ENCODE measurements at regions not wholly inside any gene's neighbourhood (a gene's known extent, or its start where the extent isn't known, plus 50 kb on each side); places are given as distances from the start of the nearest gene placed in this dataset.
"Not testable (repeated sequence)": the region's sequence is repeated elsewhere in the genome, so short reads cannot be mapped to it uniquely, and the experiment has no call there.

DNA sequence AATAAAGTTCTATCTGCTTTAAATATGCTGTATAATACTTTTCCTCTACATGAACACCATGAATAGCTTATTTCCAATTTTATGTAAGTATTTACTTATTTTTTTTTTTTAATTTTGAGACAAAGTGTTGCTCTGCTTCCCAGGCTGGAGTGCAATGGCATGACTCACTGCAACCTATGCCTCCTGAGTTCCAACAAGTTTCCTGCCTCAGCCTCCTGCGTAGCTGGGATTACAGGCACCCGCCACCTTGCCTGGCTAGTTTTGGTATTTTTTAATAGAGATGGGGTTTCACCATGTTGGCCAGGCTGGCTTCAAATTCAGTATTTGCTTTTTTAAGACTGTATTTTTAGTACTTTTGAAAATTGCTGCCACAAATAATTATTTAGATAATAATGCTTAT, 1365.9 kb downstream of the GRIK2 start:
- no peak for DNase-seq (ENCODE audit: extremely low read depth in 1 of 11, low read depth in 9 of 11, low spot score in 4 of 11)

DNA sequence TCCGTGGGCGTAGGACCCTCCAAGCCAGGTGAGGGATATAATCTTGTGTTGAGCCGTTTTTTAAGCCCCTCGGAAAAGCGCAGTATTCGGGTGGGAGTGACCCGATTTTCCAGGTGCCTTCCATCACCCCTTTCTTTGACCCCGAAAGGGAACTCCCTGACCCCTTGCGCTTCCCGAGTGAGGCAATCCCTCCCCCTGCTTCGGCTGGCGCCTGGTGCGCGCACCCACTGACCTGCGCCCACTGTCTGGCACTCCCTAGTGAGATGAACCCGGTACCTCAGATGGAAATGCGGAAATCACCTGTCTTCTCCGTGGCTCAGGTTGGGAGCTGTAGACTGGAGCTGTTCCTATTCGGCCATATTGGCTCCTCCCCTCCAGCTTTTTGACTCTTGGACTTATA, 1365.0 kb downstream of the GRIK2 start:
- not testable (repeated sequence) for DNase-seq (ENCODE audit: extremely low read depth in 1 of 11, low read depth in 9 of 11, low spot score in 4 of 11)

DNA sequence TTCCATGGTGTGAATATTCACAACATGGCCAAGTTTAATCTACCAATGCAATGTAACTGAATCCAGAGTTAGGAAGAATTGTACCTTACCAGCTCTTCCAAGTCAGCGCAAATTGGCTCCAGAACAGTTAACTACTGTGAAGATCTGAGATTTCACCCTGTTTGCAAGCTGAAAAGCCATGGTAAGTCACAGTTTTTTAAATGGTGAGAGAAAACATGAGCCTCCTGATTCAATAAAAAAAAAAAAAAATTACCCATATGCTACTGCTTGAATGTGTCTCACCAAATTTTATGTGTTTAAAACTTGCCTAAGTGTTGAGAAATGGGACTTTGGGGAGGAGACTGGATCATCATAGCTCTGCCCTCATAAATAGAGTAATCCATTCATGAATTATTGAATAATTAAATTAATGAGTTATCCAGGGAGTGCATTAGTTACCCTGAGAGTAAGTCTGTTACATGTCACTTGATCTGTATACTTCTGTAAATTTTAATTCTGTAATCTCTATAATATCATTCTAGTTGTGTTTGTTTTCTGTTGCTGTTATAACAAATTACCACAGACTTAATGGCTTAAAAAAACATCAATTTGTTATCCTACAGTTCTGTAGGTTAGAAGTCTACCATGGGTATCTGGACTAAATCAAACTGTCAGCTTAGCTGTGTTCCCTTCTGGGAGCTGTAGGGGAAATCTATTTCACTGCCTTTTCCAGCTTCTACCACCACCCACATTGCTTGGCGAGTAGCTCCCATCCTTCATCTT, 1355.9 kb downstream of the GRIK2 start:
- peak in 3 of 11 donors; percentile 8 to 12 (median 8) for DNase-seq (ENCODE audit: extremely low read depth in 1 of 11, low read depth in 9 of 11, low spot score in 4 of 11)

DNA sequence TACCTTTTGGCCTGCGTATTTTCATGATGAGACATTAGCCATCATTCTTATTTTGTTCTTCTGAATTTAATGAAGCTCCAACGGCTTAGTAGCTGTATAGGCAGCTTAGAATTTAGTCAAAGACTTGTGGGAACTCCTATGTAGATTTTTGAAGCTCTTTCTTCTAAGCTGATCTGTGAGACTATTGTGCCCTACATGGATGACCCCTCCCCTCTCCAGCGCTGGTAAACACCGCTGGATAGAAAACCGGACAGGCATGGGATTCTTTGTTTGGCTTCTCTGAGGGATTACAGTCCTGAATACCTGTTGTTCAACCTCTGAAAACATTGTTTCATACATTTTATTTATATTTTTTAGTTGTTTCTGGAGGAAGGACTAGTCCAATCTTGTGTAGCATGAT, 1353.4 kb downstream of the GRIK2 start:
- no peak for DNase-seq (ENCODE audit: extremely low read depth in 1 of 11, low read depth in 9 of 11, low spot score in 4 of 11)

DNA sequence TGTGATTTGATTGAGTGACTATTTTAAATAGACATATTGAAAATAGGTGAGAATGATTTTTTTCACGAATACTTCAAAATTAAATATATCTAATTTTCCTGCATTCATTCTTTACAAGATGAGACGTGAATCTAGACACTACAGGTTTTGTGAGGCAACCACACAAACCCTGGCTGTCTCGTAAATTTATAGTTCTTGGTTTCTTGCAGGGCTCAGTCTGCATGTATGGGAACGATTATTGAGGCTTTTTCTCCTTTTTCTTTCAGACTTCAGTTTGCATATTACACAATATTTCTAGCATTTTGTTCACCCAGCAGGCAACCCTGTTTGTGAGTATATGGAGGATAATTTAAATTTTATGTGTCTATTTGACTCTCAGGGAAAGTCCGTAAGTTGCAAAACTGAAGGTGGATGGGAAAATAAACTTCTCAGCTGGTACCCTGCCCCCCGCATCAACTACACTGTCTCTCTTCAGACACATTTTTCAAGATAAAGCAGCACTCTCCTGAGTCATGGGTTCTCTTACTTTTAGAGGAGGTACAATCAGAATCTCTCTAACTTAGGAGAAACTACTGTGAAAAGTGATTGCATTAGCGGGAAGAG, 1349.3 kb downstream of the GRIK2 start:
- DNase-seq (ENCODE audit: extremely low read depth in 1 of 11, low read depth in 9 of 11, low spot score in 4 of 11) = no peak

DNA sequence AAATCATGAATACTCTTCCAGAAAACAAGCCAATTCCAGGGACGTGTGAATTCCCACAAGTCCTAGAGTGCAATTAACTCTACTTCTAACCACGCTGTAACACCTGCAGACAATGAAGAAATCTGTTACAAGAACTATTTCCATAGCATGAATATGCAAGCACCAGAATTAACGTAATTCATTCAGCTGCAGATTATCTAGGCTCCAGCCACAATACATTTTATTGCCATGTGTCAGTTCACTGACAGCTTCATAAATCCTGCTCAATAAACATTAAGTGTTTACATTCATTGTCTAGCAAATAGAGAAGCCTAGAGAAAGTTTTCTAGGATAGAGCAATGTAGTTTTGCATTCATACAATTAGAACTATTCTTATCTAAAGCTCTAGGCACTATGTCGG, 1348.5 kb downstream of the GRIK2 start:
- peak in 4 of 11 donors; percentile 9 to 35 (median 16) for DNase-seq (ENCODE audit: extremely low read depth in 1 of 11, low read depth in 9 of 11, low spot score in 4 of 11)

DNA sequence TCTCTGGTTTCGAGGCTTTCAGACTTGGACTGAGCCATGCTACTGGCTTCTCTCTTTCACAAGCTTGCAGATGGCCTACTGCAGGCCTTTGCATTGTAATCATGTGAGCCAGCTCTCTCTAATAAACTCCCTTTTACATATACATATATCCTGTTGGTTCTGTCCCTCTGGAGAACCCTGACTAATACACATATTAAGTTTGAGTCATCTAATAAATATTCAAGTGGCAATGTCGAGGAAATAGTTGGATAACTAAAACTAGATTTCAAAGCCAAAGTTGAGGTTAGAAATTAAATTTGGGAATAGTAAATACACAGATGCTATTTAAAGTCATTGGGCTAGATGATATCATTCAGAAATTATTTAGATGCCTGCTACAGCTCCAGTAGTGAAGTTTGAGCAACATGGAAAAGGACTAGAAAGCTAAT, 1343.4 kb downstream of the GRIK2 start:
- DNase-seq (ENCODE audit: extremely low read depth in 1 of 11, low read depth in 9 of 11, low spot score in 4 of 11) = no peak

DNA sequence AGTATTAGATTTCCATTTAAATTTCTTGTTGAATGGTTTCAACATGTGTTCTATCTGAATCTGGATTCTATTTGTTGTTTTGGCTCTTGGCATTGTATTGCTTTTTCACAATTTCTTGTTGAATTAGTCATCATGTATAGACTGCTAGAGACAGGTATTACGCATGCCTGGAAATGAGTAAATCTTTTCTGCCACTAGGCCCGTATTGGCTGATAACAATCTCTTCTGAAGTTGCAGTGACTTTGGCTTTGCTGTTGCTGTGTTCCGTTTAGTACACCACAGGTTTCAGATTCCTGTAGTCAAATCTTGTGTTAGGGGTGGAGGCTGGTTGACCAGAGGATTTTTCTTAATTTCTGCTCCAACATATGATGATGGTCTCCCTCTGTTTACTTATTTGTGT, 1339.4 kb downstream of the GRIK2 start:
- DNase-seq (ENCODE audit: extremely low read depth in 1 of 11, low read depth in 9 of 11, low spot score in 4 of 11) = no peak

DNA sequence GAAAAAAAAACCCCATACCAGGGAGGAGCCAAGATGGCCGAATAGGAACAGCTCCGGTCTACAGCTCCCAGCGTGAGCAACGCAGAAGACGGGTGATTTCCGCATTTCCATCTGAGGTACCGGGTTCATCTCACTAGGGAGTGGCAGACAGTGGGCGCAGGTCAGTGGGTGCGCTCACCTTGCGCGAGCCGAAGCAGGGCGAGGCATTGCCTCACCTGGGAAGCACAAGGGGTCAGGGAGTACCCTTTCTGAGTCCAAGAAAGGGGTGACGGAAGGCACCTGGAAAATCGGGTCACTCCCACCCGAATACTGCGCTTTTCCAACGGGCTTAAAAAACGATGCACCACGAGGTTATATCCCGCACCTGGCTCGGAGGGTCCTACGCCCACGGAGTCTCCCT, 1328.6 kb downstream of the GRIK2 start:
- DNase-seq (ENCODE audit: extremely low read depth in 1 of 11, low read depth in 9 of 11, low spot score in 4 of 11) = not testable (repeated sequence)

DNA sequence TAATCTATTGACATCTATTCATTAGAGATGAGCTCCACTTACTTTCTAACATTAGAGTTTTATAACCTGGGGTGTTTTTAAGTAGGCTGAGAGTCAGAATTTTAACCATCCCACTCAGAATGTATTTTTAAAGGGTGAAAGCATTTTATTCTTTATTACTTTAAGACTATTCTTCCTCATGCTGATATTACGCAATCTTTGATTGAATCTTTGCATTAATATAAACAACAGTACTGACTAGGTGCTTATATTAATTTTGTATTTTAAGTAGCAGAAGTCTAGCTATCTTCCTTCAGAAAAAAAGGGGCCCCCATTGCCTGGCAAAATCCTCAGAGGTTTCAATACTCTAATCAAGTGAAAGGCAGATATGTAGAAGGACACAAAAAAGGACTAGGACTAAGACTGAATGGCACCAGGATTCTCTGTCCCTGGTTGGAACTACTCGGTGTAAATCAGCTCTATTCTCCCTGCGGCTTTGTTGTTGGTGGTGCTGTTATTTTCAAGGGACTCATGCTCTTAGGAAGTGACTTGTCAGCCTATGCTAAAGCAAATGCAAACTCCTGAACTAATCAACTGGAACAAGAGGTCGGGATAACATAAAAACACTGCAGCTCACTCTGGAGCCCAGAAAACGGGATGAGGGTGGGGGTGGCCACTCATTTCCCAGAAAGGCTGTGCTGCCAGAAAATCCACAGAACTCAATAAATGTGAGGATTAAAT, 1324.4 kb downstream of the GRIK2 start:
- DNase-seq (ENCODE audit: extremely low read depth in 1 of 11, low read depth in 9 of 11, low spot score in 4 of 11) = no peak

DNA sequence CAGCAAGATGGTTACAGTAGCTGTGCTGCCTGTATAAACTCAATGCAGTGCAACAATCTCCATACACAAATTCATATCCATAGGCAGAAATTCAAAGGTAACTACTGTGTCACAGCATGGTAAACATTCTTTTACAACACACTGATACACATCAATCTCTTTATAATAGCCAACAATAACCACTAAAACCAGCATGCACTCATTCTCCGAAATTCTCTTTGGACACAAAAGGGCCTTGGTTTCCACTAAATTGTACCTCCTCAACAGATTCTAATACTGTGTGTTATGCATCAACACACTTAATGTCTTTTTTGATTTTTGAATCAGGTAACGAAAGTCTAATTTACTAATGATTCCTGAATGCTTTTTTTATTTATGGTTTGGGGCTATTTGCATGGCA, 1323.7 kb downstream of the GRIK2 start:
- DNase-seq (ENCODE audit: extremely low read depth in 1 of 11, low read depth in 9 of 11, low spot score in 4 of 11) = no peak

DNA sequence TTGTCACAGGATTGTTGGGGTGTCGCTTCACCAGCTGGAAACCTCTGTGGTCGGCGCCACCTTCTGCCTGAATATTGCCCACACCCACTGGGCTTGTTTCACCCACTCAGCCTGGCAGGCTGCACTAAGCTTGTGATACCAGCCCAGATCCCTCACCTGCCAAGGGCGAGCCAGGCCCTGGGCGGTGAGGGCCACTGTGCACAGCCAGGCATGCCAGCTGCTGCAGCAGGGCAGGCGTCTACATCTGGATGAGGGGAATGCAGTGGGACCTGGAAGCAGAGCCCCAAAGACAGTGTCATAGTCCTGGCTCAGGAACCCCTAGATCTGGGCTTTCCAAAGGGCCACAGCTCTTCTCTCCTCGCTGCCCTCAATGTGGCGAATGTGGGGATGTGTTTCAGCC, 1307.5 kb downstream of the GRIK2 start:
- DNase-seq (ENCODE audit: extremely low read depth in 1 of 11, low read depth in 9 of 11, low spot score in 4 of 11) = no peak

DNA sequence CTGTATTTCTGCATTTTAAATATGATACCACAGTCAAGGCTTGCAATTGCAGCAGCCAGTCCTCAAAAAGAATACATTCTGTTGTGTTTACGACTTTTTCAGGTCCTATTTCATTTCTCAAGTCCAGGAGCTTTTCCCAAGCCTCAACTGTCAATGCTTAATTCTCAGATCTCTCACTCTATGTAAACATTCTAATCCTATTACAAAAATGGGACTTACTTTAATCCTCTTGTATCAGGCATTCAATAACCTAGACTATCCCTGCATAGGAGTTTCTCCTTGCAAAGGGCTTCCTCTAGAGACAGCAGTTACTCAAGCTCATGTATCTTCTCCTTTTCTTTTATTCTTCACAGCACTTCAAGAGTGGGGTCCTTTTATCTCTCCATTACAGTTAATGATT, 1293.0 kb downstream of the GRIK2 start:
- DNase-seq (ENCODE audit: extremely low read depth in 1 of 11, low read depth in 9 of 11, low spot score in 4 of 11) = no peak

DNA sequence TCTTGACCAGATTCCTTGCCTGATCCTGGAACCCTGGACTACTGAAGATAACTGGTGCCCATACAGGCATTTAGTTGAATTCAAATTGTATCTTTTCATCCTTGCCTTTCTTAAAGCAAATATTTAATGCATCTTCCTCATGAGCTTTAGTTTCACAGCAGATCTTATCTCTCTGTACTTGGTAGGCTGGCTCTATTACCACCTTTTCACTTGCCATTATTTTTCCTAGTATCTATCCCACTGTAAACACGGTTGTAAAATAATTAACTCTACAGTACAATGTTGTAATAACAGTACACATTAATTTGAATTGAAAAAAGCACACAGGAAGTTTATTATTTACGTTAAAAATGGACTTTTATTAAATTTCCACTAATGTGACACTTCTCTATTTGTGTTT, 1286.9 kb downstream of the GRIK2 start:
- no peak for DNase-seq (ENCODE audit: extremely low read depth in 1 of 11, low read depth in 9 of 11, low spot score in 4 of 11)

DNA sequence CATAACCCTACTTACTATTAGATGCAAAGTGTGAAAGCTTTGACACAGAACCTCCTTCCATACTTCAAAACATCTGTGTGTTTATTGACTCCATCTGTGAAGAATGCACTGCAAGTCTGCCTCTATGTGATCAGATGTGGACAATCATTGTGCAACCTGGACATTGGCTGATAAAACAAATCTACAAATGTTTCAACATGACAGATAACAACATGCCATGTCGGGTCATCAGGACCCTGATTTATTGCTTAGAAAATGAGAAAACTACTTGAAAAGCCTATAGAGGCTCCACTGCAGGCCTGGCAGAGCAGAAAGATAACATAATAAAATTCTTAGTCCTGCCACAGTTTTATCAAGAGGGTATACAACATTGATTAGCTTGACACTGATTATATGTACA, 1286.4 kb downstream of the GRIK2 start:
- no peak for DNase-seq (ENCODE audit: extremely low read depth in 1 of 11, low read depth in 9 of 11, low spot score in 4 of 11)

DNA sequence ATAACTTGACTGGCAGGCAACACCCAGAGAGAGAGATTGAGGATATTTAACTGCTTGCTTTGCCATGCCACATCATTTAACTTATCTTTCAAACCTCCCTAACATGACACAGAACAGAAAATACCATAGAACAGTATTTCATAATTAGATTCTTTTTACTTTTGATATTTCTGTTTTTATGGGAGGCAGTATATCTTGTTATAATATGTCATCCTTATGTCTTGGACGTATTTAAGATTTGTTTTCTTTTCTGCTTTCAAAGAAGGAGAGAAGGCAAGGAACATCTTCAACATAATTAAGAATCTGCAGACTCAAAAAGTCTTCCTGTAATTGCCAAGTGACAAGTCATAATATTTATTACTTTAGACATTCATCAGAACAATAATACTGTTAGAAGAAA, 1283.7 kb downstream of the GRIK2 start:
- DNase-seq (ENCODE audit: extremely low read depth in 1 of 11, low read depth in 9 of 11, low spot score in 4 of 11) = no peak

DNA sequence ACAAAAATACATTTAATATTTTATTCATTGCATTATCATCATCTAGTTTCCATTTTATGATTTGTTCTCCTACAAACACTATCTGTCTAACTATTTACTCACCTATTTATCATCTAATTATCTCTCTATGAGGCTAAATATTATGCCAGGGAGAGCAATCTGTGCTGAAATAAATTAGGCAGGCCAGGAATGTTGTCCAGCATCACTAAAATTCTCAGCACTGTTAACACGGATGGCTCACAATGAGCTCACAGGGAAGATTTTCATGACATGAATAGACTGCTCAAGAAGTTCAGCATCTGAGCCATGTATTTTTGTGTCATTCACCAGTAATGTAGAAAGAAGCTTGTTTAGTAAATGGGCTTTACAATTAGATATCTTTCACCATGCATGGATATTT, 1277.2 kb downstream of the GRIK2 start:
- DNase-seq (ENCODE audit: extremely low read depth in 1 of 11, low read depth in 9 of 11, low spot score in 4 of 11) = no peak

DNA sequence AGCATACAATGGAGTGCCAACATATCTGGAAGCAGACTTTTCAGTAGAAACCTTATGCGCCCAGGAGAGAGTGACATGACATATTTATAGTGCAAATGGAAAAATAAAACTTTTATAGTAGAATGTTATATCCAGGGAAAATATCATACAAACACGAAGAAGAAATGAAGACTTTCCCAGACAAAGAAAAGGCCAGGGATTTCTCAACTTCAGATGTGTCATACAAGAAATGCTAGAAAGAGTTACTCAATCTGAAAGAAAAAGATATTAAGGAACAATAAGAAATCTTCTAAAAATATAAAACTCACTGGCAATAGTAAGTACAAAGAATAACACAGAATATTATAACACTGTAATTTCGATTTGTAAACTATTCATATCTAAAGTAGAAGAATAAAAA, 1269.3 kb downstream of the GRIK2 start:
- no peak for DNase-seq (ENCODE audit: extremely low read depth in 1 of 11, low read depth in 9 of 11, low spot score in 4 of 11)

DNA sequence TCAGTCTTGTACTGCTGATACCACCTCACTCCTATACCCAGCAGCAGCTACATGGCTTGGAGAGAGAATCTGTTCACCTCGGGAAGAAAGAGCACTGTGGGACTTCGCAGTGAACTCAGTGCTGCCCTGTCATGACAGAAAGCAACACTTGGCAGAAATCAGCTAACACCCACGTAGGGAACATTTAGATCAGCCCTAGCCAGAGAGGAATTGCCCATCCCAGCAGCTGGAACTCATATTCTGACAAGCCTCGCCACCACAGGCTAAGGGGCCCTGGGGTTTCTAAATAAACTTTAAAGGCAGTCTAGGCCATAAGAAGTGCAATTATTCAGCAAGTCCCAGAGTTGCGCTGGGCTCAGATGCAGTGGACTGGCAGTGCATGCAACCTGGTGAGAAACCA, 1266.8 kb downstream of the GRIK2 start:
- DNase-seq (ENCODE audit: extremely low read depth in 1 of 11, low read depth in 9 of 11, low spot score in 4 of 11) = no peak

DNA sequence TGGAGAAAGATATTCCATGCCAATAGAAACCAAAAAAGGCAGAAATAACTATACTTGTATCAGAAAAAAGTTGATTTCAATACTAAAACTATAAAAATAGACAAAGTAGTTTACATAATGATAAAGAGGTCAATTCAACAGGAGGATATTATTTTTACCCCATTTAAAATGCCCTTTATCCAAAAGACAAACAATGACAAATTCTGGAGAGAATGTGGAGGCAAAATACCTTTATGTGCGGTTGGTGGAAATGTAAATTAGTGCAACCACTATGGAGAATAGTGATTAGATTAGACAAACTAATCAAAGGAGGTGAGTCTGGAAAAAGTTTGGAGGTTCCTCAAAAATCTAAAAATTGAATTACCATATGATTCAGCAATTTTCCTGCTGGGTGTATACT, 1262.3 kb downstream of the GRIK2 start:
- no peak for DNase-seq (ENCODE audit: extremely low read depth in 1 of 11, low read depth in 9 of 11, low spot score in 4 of 11)
